ENCODE measurements at regions not wholly inside any gene's neighbourhood (a gene's known extent, or its start where the extent isn't known, plus 50 kb on each side); places are given as distances from the start of the nearest gene placed in this dataset.

DNA sequence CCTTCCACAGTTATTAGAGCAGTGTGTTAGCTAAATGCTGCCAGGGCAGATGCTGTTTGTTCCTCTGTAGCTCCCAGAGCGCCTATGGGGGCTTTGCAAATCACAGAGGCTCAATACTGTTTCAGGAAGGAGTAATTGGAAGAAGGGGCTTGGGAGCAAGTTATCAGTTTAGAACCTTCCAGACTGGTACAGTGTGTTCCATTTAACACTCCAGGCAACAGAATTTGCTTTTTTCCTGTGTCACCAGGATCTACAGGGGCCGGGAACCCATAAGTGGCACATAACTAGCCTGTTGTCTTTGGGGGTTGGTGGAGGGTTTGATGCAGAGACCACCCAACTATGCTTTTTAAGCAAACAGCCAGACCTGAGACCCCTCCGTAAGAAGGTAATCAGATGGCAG is 307.3 kb upstream of the KCNN2 start:
- no peak overlapping the region for H3K4me3 ChIP-seq (ENCODE audit: low read length)
- no peak overlapping the region for H2AFZ ChIP-seq (ENCODE audit: low read depth, low read length)
- H3K36me3 ChIP-seq (ENCODE audit: insufficient read depth, low read length): no peaks in the 10 kb centered on the region
- peaks cover 9% of the 10 kb centered on the region for H3K4me1 ChIP-seq (ENCODE audit: insufficient read depth, low read length)
- H3K9me3 ChIP-seq (ENCODE audit: low read length): peaks cover 2% of the 10 kb centered on the region
- H3K27me3 ChIP-seq (ENCODE audit: insufficient read depth, low read length): peaks cover 33% of the 10 kb centered on the region

- Histone ChIP-seq H3K9me3 (ENCODE audit: low read length) (peaks cover 2% of the 10 kb centered on the region), H3K4me1 (ENCODE audit: insufficient read depth, low read length) (peaks cover 9% of the 10 kb centered on the region), H3K27me3 (ENCODE audit: insufficient read depth, low read length) (peaks cover 33% of the 10 kb centered on the region), H3K4me3 (ENCODE audit: low read length) (peak overlapping the region; percentile 35), H3K36me3 (ENCODE audit: insufficient read depth, low read length) (no peaks in the 10 kb centered on the region), H2AFZ (ENCODE audit: low read depth, low read length) (peak overlapping the region; percentile 84)
Observed at GRCh38 chr5:114055318-114056184, 306.3 kb upstream of the KCNN2 start.

DNA sequence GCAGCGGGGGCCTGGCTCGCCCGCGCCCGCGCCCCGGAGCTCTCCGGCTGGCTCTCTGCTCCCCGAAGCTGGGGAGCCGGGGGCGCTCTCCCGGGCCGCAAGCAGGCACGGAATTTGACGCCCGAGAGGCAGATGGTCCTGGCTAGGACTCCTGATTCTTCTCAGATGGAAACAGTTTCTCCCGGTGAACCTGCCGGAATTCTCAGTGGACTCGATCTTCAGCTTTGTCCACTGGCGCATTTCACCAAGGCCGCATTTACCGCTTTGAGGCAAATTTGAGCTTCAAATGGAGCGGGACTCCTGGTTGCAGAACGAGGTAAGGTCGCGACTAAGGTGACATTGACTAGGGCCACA is 305.7 kb upstream of the KCNN2 start:
- peaks cover 2% of the 10 kb centered on the region for H3K9me3 ChIP-seq (ENCODE audit: low read length)
- H3K27me3 ChIP-seq (ENCODE audit: insufficient read depth, low read length): peaks cover 33% of the 10 kb centered on the region
- H3K4me3 ChIP-seq (ENCODE audit: low read length): no peak overlapping the region

DNA sequence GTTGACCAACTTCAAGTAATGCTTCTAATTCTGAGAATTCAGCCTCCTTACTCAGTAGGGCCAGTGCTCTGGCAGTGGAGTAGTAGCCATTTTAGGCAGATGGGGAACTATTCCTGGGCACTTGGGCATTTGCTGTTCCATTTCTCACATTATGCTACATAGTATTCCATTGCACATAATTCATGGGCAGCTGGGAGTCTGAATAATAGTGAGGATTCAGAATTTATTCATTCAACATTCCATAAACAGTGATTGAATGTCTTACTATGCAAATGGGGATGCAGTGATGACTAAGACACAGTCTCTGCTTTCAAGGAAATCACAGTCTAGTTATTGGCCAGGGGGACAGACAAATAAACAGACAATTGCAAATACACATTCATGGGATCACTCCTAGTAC is 301.0 kb upstream of the KCNN2 start:
- Histone ChIP-seq H3K27me3 (ENCODE audit: insufficient read depth, low read length) (peaks cover 14% of the 10 kb centered on the region), H3K4me1 (ENCODE audit: insufficient read depth, low read length) (no peaks in the 10 kb centered on the region), H3K4me3 (ENCODE audit: low read length) (no peak overlapping the region), H2AFZ (ENCODE audit: low read depth, low read length) (no peak overlapping the region), H3K36me3 (ENCODE audit: insufficient read depth, low read length) (no peaks in the 10 kb centered on the region), H3K9me3 (ENCODE audit: low read length) (peaks cover 2% of the 10 kb centered on the region)

More for the DNA sequence above, 305.7 kb upstream of the KCNN2 start:
- H2AFZ ChIP-seq (ENCODE audit: low read depth, low read length): no peak overlapping the region
- peaks cover 9% of the 10 kb centered on the region for H3K4me1 ChIP-seq (ENCODE audit: insufficient read depth, low read length)
- no peaks in the 10 kb centered on the region for H3K36me3 ChIP-seq (ENCODE audit: insufficient read depth, low read length)

DNA sequence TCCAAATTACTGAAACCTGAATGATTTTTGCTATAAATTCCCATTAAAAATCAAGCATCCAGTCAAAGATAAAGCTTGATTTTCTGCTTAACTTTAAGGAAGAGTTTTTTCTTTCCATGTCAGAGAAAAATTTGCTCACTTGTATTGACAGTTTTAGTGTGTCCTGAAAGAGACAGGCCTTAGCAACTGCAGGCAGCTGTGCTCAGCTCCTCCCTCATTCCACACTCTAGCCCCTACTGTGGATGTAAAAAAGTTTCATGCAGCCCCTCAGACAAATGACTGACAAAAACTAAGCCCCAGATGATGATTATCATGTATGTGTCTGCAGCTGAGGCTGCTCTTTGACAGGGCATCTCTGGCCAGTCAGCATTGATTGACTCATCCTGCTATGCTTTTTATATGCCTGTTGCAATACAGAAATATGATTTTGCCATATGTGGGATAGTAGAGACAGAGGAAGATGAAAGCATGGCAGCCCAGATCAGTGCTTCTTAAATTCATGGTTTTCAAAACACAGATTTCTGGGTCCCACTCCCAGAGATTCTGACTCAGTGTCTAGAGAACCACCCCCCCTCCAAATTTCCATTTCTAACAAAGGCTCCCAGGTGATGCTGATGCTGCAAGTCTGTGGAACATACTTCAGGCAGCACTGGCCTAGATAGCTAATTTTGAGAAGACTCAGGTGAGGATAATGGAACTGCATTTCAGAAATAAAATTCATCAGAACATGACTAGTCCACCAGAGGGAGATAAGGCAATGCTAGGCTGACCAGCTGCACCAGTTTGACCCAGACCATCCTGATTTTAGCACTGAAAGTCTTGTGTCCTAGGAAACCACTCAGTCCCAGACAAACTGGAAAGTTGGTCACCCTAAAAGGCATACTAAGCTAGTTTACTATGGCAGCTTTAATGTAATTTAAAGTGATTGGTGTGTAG is 298.7 kb upstream of the KCNN2 start:
- H3K27me3 ChIP-seq (ENCODE audit: insufficient read depth, low read length): no peaks in the 10 kb centered on the region
- no peak overlapping the region for H2AFZ ChIP-seq (ENCODE audit: low read depth, low read length)
- no peaks in the 10 kb centered on the region for H3K36me3 ChIP-seq (ENCODE audit: insufficient read depth, low read length)
- no peak overlapping the region for H3K4me3 ChIP-seq (ENCODE audit: low read length)
- no peaks in the 10 kb centered on the region for H3K9me3 ChIP-seq (ENCODE audit: low read length)
- H3K4me1 ChIP-seq (ENCODE audit: insufficient read depth, low read length): no peaks in the 10 kb centered on the region

- no peak overlapping the region for H3K4me3 ChIP-seq (ENCODE audit: low read length)
- no peaks in the 10 kb centered on the region for H3K9me3 ChIP-seq (ENCODE audit: low read length)
- H3K36me3 ChIP-seq (ENCODE audit: insufficient read depth, low read length): no peaks in the 10 kb centered on the region
- no peaks in the 10 kb centered on the region for H3K4me1 ChIP-seq (ENCODE audit: insufficient read depth, low read length)
- no peaks in the 10 kb centered on the region for H3K27me3 ChIP-seq (ENCODE audit: insufficient read depth, low read length)
- no peak overlapping the region for H2AFZ ChIP-seq (ENCODE audit: low read depth, low read length)
Observed at GRCh38 chr5:114065912-114066311, 296.0 kb upstream of the KCNN2 start.

- H3K4me1 ChIP-seq (ENCODE audit: insufficient read depth, low read length): no peaks in the 10 kb centered on the region
- H3K4me3 ChIP-seq (ENCODE audit: low read length): no peak overlapping the region
- no peaks in the 10 kb centered on the region for H3K27me3 ChIP-seq (ENCODE audit: insufficient read depth, low read length)
- no peaks in the 10 kb centered on the region for H3K9me3 ChIP-seq (ENCODE audit: low read length)
- no peak overlapping the region for H2AFZ ChIP-seq (ENCODE audit: low read depth, low read length)
- no peaks in the 10 kb centered on the region for H3K36me3 ChIP-seq (ENCODE audit: insufficient read depth, low read length)
Observed at GRCh38 chr5:114070093-114070722, 291.7 kb upstream of the KCNN2 start.

GRCh38 chr5:114089259-114089658 is 272.6 kb upstream of the KCNN2 start:
- H3K27me3 ChIP-seq (ENCODE audit: insufficient read depth, low read length): no peaks in the 10 kb centered on the region
- peaks cover 1% of the 10 kb centered on the region for H3K9me3 ChIP-seq (ENCODE audit: low read length)
- H3K4me3 ChIP-seq (ENCODE audit: low read length): no peak overlapping the region
- no peak overlapping the region for H2AFZ ChIP-seq (ENCODE audit: low read depth, low read length)
- no peaks in the 10 kb centered on the region for H3K4me1 ChIP-seq (ENCODE audit: insufficient read depth, low read length)
- no peaks in the 10 kb centered on the region for H3K36me3 ChIP-seq (ENCODE audit: insufficient read depth, low read length)

DNA sequence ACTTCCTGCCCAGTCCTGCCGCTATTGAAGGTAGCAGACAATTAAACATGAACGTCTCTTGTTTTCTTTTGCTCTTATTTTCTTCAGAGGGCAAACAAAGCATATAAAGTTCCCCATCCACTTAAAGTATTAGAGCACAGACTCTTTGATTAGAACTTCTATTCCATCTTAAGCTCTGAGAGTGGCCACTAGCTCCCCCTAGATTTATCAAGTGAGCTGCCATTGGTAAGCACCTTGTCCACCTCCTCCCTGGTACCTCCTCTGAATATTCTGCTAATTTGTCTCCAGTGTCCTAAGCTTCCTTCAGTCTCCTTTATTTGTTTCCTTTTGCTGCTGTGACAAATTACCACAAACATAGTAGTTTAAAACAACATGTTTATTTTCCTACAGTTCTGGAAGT is 264.3 kb upstream of the KCNN2 start:
- H3K4me1 ChIP-seq (ENCODE audit: insufficient read depth, low read length): no peaks in the 10 kb centered on the region
- no peak overlapping the region for H3K4me3 ChIP-seq (ENCODE audit: low read length)
- no peaks in the 10 kb centered on the region for H3K9me3 ChIP-seq (ENCODE audit: low read length)
- no peaks in the 10 kb centered on the region for H3K27me3 ChIP-seq (ENCODE audit: insufficient read depth, low read length)
- H2AFZ ChIP-seq (ENCODE audit: low read depth, low read length): no peak overlapping the region
- no peaks in the 10 kb centered on the region for H3K36me3 ChIP-seq (ENCODE audit: insufficient read depth, low read length)

- H3K36me3 ChIP-seq (ENCODE audit: insufficient read depth, low read length): no peaks in the 10 kb centered on the region
- H3K4me3 ChIP-seq (ENCODE audit: low read length): no peak overlapping the region
- no peaks in the 10 kb centered on the region for H3K9me3 ChIP-seq (ENCODE audit: low read length)
- no peak overlapping the region for H2AFZ ChIP-seq (ENCODE audit: low read depth, low read length)
- H3K27me3 ChIP-seq (ENCODE audit: insufficient read depth, low read length): no peaks in the 10 kb centered on the region
- H3K4me1 ChIP-seq (ENCODE audit: insufficient read depth, low read length): no peaks in the 10 kb centered on the region
Observed at GRCh38 chr5:114099161-114099560, 262.7 kb upstream of the KCNN2 start.

GRCh38 chr5:114101153-114101552 is 260.7 kb upstream of the KCNN2 start:
- no peaks in the 10 kb centered on the region for H3K4me1 ChIP-seq (ENCODE audit: insufficient read depth, low read length)
- no peaks in the 10 kb centered on the region for H3K9me3 ChIP-seq (ENCODE audit: low read length)

GRCh38 chr5:114113604-114114003 is 248.3 kb upstream of the KCNN2 start:
- Histone ChIP-seq H3K4me3 (ENCODE audit: low read length) (no peak overlapping the region), H3K36me3 (ENCODE audit: insufficient read depth, low read length) (no peaks in the 10 kb centered on the region), H2AFZ (ENCODE audit: low read depth, low read length) (no peak overlapping the region), H3K9me3 (ENCODE audit: low read length) (no peaks in the 10 kb centered on the region), H3K4me1 (ENCODE audit: insufficient read depth, low read length) (no peaks in the 10 kb centered on the region), H3K27me3 (ENCODE audit: insufficient read depth, low read length) (no peaks in the 10 kb centered on the region)

More at GRCh38 chr5:114101153-114101552, 260.7 kb upstream of the KCNN2 start:
- Histone ChIP-seq H2AFZ (ENCODE audit: low read depth, low read length) (no peak overlapping the region), H3K4me3 (ENCODE audit: low read length) (no peak overlapping the region), H3K27me3 (ENCODE audit: insufficient read depth, low read length) (no peaks in the 10 kb centered on the region), H3K36me3 (ENCODE audit: insufficient read depth, low read length) (no peaks in the 10 kb centered on the region)

- Histone ChIP-seq H3K4me1 (ENCODE audit: insufficient read depth, low read length) (no peaks in the 10 kb centered on the region), H2AFZ (ENCODE audit: low read depth, low read length) (no peak overlapping the region), H3K36me3 (ENCODE audit: insufficient read depth, low read length) (no peaks in the 10 kb centered on the region), H3K9me3 (ENCODE audit: low read length) (no peaks in the 10 kb centered on the region), H3K4me3 (ENCODE audit: low read length) (no peak overlapping the region), H3K27me3 (ENCODE audit: insufficient read depth, low read length) (no peaks in the 10 kb centered on the region)
Observed at GRCh38 chr5:114116981-114117380, 244.9 kb upstream of the KCNN2 start.

All from neuron (in vitro differentiated cells).